H9 (cell line): ENCODE measurements at regions not wholly inside any gene's neighbourhood (a gene's known extent, or its start where the extent isn't known, plus 50 kb on each side); places are given as distances from the start of the nearest gene placed in this dataset.

Source experiments
- DNase-seq: peaks from one replicate; pipeline ENCODE4 v3.0.0-alpha.2; 2017
- H2AFZ ChIP-seq: one replicate; pipeline ENCODE4 v1.6.1; 2013; ENCODE audit warnings: mild to moderate bottlenecking, low read length, control low read depth, moderate library complexity
- H2AK5ac ChIP-seq: 2 replicates; pipeline ENCODE4 v1.6.1; 2013; ENCODE audit warnings: low read length, control low read depth, mixed read lengths; ENCODE audit not compliant: insufficient read length
- H2BK120ac ChIP-seq: one replicate; pipeline ENCODE4 v1.6.1; 2013; ENCODE audit warnings: low read depth, mild to moderate bottlenecking, low read length, control low read depth, inconsistent platforms; ENCODE audit not compliant: poor library complexity, severe bottlenecking
- H2BK12ac ChIP-seq: 2 replicates; pipeline ENCODE4 v1.6.1; 2013; ENCODE audit warnings: low read length, control low read depth, mixed read lengths, low read depth; ENCODE audit not compliant: insufficient read length
- H2BK15ac ChIP-seq: 2 replicates; pipeline ENCODE4 v1.6.1; 2013; ENCODE audit warnings: low read depth, low read length, control low read depth
- H2BK20ac ChIP-seq: one replicate; pipeline ENCODE4 v1.6.1; 2013; ENCODE audit warnings: low read depth, mild to moderate bottlenecking, low read length, control low read depth, inconsistent platforms; ENCODE audit not compliant: poor library complexity, severe bottlenecking
- H2BK5ac ChIP-seq: 2 replicates; pipeline ENCODE4 v1.6.1; 2013; ENCODE audit warnings: low read length, control low read depth, mixed read lengths; ENCODE audit not compliant: insufficient read length
- H3K14ac ChIP-seq: 2 replicates; pipeline ENCODE4 v1.6.1; 2013; ENCODE audit warnings: low read length, control low read depth; ENCODE audit not compliant: insufficient read depth
- H3K18ac ChIP-seq: 2 replicates; pipeline ENCODE4 v1.6.1; 2013; ENCODE audit warnings: low read depth, mild to moderate bottlenecking, mixed read lengths, low read length, control low read depth; ENCODE audit not compliant: insufficient read length
- H3K23ac ChIP-seq: 2 replicates; pipeline ENCODE4 v1.6.1; 2013; ENCODE audit warnings: low read length, control low read depth, mixed read lengths, low read depth; ENCODE audit not compliant: insufficient read length
- H3K23me2 ChIP-seq: 2 replicates; pipeline ENCODE4 v1.6.1; 2013; ENCODE audit warnings: low read depth, mild to moderate bottlenecking, mixed read lengths, low read length, control low read depth; ENCODE audit not compliant: insufficient read length, poor library complexity, severe bottlenecking
- H3K27ac ChIP-seq: 2 replicates; pipeline ENCODE4 v1.5.1; 2013; ENCODE audit warnings: low read length, control low read depth, mixed read lengths, low read depth; ENCODE audit not compliant: insufficient read length
- H3K27me3 ChIP-seq: 2 replicates; pipeline ENCODE4 v1.6.1; 2013; ENCODE audit warnings: low read length, control low read depth, inconsistent platforms; ENCODE audit not compliant: insufficient read depth
- H3K4ac ChIP-seq: 2 replicates; pipeline ENCODE4 v1.6.1; 2013; ENCODE audit warnings: low read depth, mild to moderate bottlenecking, control low read depth, inconsistent platforms, low read length, moderate library complexity
- H3K4me1 ChIP-seq: 2 replicates; pipeline ENCODE4 v1.6.1; 2013; ENCODE audit warnings: low read length, control low read depth, inconsistent platforms; ENCODE audit not compliant: insufficient read depth
- H3K4me2 ChIP-seq: 2 replicates; pipeline ENCODE4 v1.6.1; 2013; ENCODE audit warnings: low read length, control low read depth, mixed read lengths; ENCODE audit not compliant: insufficient read length, insufficient read depth
- H3K56ac ChIP-seq: 2 replicates; pipeline ENCODE4 v1.6.1; 2013; ENCODE audit warnings: low read depth, mild to moderate bottlenecking, mixed read lengths, low read length, control low read depth; ENCODE audit not compliant: insufficient read length
- H3K79me1 ChIP-seq: 2 replicates; pipeline ENCODE4 v1.6.1; 2013; ENCODE audit warnings: low read depth, mild to moderate bottlenecking, moderate library complexity, low read length, control low read depth, inconsistent platforms; ENCODE audit not compliant: insufficient read depth, poor library complexity, severe bottlenecking
- H3K79me2 ChIP-seq: 2 replicates; pipeline ENCODE4 v1.6.1; 2013; ENCODE audit warnings: low read length, control low read depth, inconsistent platforms; ENCODE audit not compliant: insufficient read depth
- H3K9ac ChIP-seq: 2 replicates; pipeline ENCODE4 v1.6.1; 2013; ENCODE audit warnings: low read length, control low read depth, mixed read lengths; ENCODE audit not compliant: insufficient read length; ENCODE audit errors: extremely low read depth
- H3K9me3 ChIP-seq: one replicate; pipeline ENCODE4 v1.6.1; 2013; ENCODE audit warnings: low read depth, low read length, inconsistent platforms; ENCODE audit not compliant: control insufficient read depth
- H3T11ph ChIP-seq: one replicate; pipeline ENCODE4 v1.6.1; 2013; ENCODE audit warnings: mild to moderate bottlenecking, low read length, control low read depth, inconsistent platforms
- H4K20me1 ChIP-seq: one replicate; pipeline ENCODE4 v1.6.1; 2013; ENCODE audit not compliant: control insufficient read depth, insufficient read length, insufficient read depth
- H4K5ac ChIP-seq: 2 replicates; pipeline ENCODE4 v1.6.1; 2013; ENCODE audit warnings: low read depth, mild to moderate bottlenecking, mixed read lengths, low read length, control low read depth; ENCODE audit not compliant: insufficient read length
- H4K8ac ChIP-seq: replicated peaks from 2 replicates; pipeline ENCODE4 v1.6.1; 2013; ENCODE audit warnings: low read length, control low read depth, mixed read lengths, low read depth; ENCODE audit not compliant: insufficient read length
- H4K91ac ChIP-seq: 2 replicates; pipeline ENCODE4 v1.6.1; 2013; ENCODE audit warnings: low read depth, mild to moderate bottlenecking, moderate library complexity, mixed read lengths, low read length, control low read depth; ENCODE audit not compliant: insufficient read length
- H3K27ac Mint-ChIP-seq, 3 experiments: 2 replicates in 2 of 3; 3 replicates in 1 of 3; pipeline ENCODE4 v1.8.0; 2020 to 2021; ENCODE audit warnings: mixed read lengths in 3 of 3, mild to moderate bottlenecking in 1 of 3, moderate library complexity in 1 of 3
- H3K27me3 Mint-ChIP-seq: 2 replicates; pipeline ENCODE4 v1.8.0; 2021; ENCODE audit warnings: low read depth, mild to moderate bottlenecking, moderate library complexity, mixed read lengths
- H3K36me3 Mint-ChIP-seq, 3 experiments: 2 replicates in 2 of 3; 3 replicates in 1 of 3; pipeline ENCODE4 v1.8.0; 2020 to 2021; ENCODE audit warnings: low read depth in 3 of 3, mixed read lengths in 3 of 3; ENCODE audit not compliant: insufficient read depth in 1 of 3
- H3K4me1 Mint-ChIP-seq, 2 experiments: 2 replicates each; pipeline ENCODE4 v1.8.0; 2020; ENCODE audit warnings: mixed read lengths in 2 of 2
- H3K4me3 Mint-ChIP-seq, 2 experiments: 2 replicates in 1 of 2; 3 replicates in 1 of 2; pipeline ENCODE4 v1.8.0; 2020 to 2021; ENCODE audit warnings: mild to moderate bottlenecking in 2 of 2, mixed read lengths in 2 of 2, moderate library complexity in 1 of 2
- H3K9me3 Mint-ChIP-seq, 2 experiments: 2 replicates in 1 of 2; 3 replicates in 1 of 2; pipeline ENCODE4 v1.8.0; 2020; ENCODE audit warnings: mild to moderate bottlenecking in 2 of 2, mixed read lengths in 2 of 2, moderate library complexity in 1 of 2
- CTCF ChIP-seq: fragments of 200-600 bp; sonication (generic); conservative IDR thresholded peaks from 3 replicates; pipeline ENCODE4 v1.8.0; 2021; ENCODE audit warnings: antibody characterized with exemption, mild to moderate bottlenecking

- Histone ChIP-seq H4K20me1 (no peaks in the 10 kb centered on the region), H3K27ac (no peak overlapping the region), H3K27me3 (no peaks in the 10 kb centered on the region), H2BK15ac (no peak overlapping the region), H2AFZ (no peak overlapping the region), H3K14ac (no peak overlapping the region), H4K8ac (no peak overlapping the region), H3K4ac (no peak overlapping the region), H2BK20ac (no peak overlapping the region), H4K5ac (no peak overlapping the region), H3T11ph (no peak overlapping the region), H2BK120ac (no peak overlapping the region), H3K23ac (no peak overlapping the region), H3K23me2 (no peaks in the 10 kb centered on the region), H4K91ac (no peak overlapping the region), H2BK12ac (no peak overlapping the region), H3K18ac (no peak overlapping the region), H3K56ac (no peak overlapping the region), H3K9ac (no peak overlapping the region), H3K4me1 (no peaks in the 10 kb centered on the region), H3K9me3 (no peaks in the 10 kb centered on the region), H3K79me1 (no peaks in the 10 kb centered on the region), H3K4me2 (no peak overlapping the region), H3K79me2 (no peaks in the 10 kb centered on the region), H2AK5ac (no peak overlapping the region), H2BK5ac (no peak overlapping the region)
- no peak for TF ChIP-seq CTCF
- Mint-ChIP-seq H3K27ac (no peak overlapping the region; a peak in 1 of 7 replicates), H3K27me3 (no peaks in the 10 kb centered on the region; the same call in none of the 2 replicates), H3K4me1 (no peaks in the 10 kb centered on the region), H3K9me3 (no peaks in the 10 kb centered on the region), H3K4me3 (no peak overlapping the region), H3K36me3 (no peaks in the 10 kb centered on the region)
- no peak for DNase-seq
Observed at GRCh38 chr7:25638068-25638467, 409.8 kb upstream of the NPVF start.
